GM18505 (cell line): ENCODE measurements at regions not wholly inside any gene's neighbourhood (a gene's known extent, or its start where the extent isn't known, plus 50 kb on each side); places are given as distances from the start of the nearest gene placed in this dataset.

Source experiments
- ATAC-seq: cut with Tn5 transposase; IDR thresholded peaks from one replicate; pipeline ENCODE4 v1.9.1; 2021; ENCODE audit not compliant: unreplicated experiment
- POLR2A ChIP-seq: IDR thresholded peaks from 4 replicates; pipeline ENCODE4 v1.6.1; 2011; ENCODE audit warnings: borderline replicate concordance; ENCODE audit not compliant: insufficient read depth, insufficient read length; ENCODE audit errors: extremely low read depth

DNA sequence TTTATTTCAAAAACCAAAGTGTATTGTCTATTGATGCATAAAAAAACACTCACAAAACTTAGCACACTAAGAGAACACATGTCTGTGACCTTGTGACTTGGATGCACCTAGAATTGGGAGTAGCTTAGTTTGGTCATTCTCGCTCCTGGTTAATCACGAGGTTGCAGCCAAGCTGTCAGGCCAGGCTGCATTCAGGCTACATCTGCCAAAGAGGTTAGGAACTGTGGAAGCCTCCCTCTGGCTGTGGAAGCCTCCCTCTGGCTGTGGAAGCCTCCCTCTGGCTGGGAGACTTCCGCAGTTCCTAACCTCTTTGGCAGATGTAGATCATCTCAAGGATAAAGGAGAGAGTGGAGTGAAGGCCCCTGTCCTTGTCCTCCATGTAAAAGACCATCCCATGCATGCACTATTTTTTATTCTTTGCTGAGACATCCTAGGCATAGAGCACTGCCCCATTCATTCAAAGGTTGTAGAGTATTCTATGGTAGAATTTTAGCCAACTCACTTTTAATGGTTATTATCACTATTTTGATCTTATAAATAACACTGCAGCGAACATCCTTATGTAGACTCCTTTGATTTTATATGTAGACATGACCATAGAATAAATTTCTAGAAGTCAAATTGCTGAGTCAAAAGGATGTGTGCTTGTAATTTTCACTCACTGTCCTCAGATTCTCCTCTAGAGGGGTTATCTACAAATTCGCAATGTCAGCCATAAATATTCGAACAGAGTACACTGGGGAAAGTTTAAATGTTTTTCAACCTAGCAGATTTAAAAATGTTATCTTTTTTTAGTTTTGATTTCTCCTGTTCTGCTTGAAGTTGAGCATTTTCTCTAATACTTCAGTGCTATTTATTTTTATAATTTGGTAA, 63.0 kb upstream of the IGLL5 start:
- no peak for ATAC-seq

DNA sequence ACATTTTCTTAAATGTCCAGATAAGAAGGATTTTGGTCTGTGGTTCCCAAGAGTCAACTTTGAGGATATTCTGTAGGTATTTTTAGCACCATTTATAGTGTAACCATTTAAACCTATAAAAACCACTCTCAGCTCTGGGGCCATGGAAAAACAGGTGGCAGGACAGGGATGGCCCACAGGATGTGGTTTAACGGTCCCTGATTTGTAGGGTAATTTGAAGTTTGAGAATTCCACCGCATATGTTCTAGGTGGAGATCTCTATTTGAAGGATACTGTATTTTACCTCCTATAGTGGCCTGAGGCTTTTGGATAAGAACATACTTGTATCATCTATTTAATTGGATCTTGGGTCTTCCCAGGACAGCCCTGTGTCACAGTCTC, 62.4 kb upstream of the IGLL5 start:
- TF ChIP-seq POLR2A = no peak
- ATAC-seq = no peak

More for the DNA sequence above, 63.0 kb upstream of the IGLL5 start:
- no peak for TF ChIP-seq POLR2A

DNA sequence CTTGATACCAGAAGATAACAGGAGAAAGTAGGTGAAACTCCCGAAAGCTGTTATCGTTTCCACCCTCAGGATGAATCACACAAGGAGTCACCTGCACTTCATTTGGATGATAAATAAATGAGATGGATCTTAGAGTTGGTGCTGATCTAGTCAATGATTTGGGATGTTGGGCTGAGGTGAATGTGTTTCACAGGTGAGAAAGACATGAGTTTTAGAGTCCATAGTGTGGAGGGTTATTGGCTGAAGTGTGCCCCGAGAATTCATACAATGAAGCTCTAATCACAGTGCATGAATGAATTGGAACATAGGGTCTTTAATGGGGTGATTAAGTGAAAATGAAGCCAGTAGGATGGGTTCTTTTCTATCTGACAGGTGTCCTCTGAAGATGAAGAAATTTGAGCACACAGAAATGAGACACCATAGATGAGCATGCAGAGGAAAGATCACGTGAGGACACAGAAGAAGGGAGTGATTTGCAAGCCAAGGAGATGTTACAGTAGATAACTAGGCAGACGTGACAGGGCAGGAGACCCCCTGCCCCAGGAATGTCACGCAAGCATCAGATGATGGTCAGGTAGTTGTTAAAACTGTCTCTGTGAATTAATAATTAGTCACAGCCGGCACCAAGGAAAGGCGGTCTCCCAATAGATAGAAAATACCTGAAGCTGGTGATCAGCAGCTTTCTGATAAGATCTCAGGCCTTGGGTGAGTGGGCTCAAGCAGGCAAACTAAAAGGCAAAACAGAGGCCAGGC, 60.3 kb upstream of the IGLL5 start:
- TF ChIP-seq POLR2A = no peak
- no peak for ATAC-seq

DNA sequence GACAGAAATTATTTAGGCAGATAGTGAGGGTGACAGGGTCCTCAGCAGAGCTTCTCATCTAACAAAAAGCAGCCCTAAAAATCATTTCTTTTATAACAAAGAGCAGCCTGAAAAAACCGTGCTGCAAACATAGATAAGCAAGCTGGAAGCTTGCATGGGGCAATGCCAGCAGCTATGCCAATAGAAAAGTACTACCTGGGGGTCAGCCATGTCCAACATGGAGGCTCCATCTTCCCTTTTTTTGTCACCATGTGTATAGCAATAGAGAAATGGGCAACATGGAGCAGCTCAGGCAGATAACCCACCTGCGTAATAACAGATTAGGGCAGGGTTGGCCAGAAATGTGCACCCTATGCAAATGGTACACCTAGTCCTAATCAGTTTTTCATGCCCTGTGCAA, 57.4 kb upstream of the IGLL5 start:
- no peak for TF ChIP-seq POLR2A

DNA sequence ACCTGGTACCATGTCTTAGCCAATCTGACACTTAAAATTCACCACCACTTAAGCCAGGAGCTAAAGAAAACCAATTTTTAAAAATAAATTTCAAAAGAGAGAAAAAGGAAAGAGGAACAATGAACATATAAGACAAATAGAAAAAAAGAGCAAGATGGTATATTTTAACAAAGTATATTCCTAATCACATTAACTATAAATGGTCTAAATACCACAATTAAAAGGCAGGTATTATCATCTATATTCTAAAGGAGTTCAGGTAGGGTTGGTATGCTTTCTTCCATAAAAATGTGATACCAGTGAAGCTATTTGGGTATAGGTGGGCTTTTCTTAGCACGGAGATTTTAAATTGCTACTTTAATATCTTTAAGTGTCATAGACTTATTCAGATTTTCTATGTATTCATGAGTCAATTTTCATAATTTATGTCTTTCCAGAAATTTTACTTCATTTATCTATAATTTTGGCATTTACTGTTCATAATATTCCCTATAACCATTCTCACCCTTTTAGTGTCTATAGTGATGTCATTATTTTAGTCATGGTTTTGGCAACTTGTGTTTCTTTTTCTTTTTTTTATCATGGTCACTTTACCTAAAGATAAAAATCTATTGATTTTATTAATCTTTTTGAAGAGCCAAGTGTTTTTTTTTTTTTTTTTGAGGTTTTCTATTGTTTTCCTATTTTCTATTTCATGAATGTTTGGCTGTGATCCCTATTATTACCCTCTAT, 56.5 kb upstream of the IGLL5 start:
- no peak for TF ChIP-seq POLR2A
- ATAC-seq = no peak

More for the DNA sequence above, 57.4 kb upstream of the IGLL5 start:
- ATAC-seq = no peak

DNA sequence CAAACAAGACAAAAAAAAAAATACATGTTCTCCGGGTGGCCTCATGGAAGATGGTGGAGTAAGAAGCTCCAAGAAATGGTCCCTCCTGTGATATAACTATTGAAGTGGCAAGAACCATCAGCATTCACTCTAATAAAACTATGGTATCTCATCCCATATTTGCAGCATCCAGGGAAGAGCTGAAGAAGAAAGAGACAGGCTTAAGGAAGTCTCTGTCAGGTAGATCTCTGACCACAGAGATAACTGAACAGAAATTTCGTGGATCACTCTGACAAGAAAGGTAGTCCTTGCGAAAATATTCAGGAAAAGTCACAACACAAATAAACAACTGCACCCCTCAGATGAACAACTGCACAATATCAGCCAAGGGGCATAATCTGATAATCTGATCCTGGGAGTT, 54.6 kb upstream of the IGLL5 start:
- TF ChIP-seq POLR2A = no peak
- no peak for ATAC-seq

DNA sequence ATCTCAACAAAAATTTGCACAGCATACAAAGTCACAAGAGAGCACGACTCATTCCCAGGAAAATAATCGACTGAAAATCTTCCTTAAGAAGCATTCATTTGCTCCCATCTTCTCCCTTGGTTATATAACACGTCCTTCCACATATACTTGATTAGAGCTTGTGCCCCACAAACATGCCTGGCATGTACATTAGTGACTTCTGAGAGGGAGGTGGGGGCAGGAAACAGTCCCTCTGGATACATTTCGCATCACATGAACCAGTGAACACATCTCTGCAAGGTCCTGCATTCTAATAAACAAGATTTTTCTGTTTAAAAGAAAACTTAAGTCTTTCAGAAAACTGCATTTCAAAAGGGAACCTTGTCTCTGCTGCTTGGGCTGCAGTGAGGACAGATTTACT, 54.1 kb upstream of the IGLL5 start:
- TF ChIP-seq POLR2A = no peak

DNA sequence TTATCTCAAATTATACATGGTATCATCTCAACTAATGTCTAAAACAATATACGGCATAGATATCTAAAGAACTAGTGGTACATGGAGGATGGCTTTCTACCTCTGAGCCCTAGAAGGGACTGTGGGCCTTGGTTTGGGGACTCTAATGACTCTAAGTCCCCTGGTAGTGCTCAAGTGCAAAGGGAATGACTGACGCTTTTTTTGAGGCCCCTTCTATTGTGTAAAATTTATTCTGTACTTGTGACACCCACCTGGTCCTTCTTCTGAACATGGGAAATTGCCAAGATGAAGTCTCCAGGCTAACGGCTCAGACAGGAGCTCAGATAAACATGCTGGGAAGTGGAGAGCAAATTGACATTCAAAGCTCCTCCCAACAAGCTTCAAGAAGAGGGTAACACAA, 53.4 kb upstream of the IGLL5 start:
- TF ChIP-seq POLR2A = no peak
- no peak for ATAC-seq

More for the DNA sequence above, 54.1 kb upstream of the IGLL5 start:
- ATAC-seq = no peak

DNA sequence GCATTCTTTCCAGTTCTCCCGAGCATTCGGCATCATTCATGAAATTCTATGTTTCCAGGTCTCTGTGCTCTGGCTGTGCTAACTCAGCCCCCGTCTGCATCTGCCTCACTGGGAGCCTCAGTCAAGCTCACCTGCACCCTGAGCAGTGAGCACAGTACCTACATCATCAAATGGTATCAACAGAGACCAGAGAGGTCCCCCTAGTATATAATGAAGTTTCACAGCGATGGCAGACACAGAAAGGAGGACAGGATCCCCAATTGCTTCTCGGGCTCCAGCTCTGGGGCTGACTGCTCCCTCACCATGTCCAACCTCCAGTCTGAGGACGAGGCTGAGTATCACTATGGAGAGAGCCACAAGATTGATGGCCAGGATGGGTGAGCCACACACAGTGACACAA, 52.8 kb upstream of the IGLL5 start:
- ATAC-seq = no peak
- TF ChIP-seq POLR2A = no peak

DNA sequence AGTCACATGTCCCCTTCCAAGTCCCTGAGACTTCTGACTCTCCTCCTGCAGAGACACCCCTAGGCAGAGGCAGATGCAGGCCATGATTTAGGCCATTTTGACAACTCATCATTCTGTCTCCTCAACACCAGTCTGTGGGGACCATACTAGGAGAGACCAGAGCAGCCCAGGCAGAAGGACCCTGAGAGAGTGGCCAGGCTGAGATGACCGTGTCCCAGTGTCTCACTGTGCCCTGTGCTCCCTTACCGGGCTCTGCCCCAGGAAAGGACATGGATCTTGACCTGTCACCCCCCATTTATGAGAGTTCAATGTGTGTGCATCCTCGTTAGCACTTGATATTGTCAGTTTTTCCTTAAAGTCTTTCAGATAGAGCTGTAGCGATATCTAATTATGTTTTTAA, 52.4 kb upstream of the IGLL5 start:
- no peak for ATAC-seq
- TF ChIP-seq POLR2A = no peak

DNA sequence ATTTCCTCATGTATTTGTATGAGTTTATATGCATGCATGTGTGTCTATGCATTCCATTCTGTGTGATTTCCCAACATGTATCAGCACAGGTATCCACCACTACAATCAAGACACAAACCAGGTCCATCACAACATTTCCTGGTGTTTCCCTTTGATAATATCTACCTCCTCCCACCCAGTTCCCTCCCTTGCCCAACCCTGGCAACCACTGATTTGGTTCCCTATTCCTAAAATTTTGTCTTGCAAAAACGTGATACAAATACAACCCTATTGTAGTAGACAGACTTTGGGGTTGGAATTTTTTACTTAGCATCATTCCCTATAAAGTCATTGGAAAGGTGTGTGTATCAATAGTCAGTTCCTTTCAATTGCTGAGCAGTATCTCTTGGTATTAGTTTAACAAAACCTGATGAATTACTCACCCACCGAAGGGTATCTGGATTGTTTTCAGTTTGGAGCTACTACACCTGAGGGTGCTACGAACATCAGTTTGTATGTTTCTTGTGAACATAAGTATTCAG, 51.8 kb upstream of the IGLL5 start:
- ATAC-seq = no peak

DNA sequence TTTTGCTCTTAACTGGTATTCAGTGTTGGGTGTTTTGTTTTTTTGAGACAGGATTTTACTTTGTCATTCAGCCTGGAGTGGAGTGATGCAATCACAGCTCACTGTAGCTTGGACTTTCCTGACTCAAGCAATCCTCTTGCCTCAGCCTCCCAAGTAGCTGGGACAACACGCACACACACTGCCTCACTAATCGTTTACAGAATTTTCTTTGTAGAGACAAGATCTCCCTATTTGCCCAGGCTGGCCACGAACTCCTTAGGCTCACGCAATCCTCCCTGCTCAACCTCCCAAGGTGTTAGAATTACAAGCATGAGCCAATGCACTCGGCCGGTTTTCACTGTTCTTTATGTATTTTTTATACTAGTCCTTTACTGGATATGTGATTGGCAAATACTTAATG, 51.0 kb upstream of the IGLL5 start:
- no peak for TF ChIP-seq POLR2A
- no peak for ATAC-seq

More for the DNA sequence above, 51.8 kb upstream of the IGLL5 start:
- TF ChIP-seq POLR2A = no peak
